ENCODE measurements at regions not wholly inside any gene's neighbourhood (a gene's known extent, or its start where the extent isn't known, plus 50 kb on each side); places are given as distances from the start of the nearest gene placed in this dataset.
"Not testable (repeated sequence)": the region's sequence is repeated elsewhere in the genome, so short reads cannot be mapped to it uniquely, and the experiment has no call there.

- Histone ChIP-seq H3K4me1 (no peaks in the 10 kb centered on the region), H3K27ac (no peak overlapping the region), H3K27me3 (no peaks in the 10 kb centered on the region), H3K36me3 (no peaks in the 10 kb centered on the region), H3K4me3 (no peak overlapping the region), H3K9me3 (no peaks in the 10 kb centered on the region)
- DNase-seq = no peak
- TF ChIP-seq POLR2A (IDR thresholded peaks at IDR 0.05) = no peak
- TF ChIP-seq CTCF (IDR thresholded peaks at IDR 0.05) = no peak
- no peak for TF ChIP-seq POLR2AphosphoS5 (IDR thresholded peaks at IDR 0.05)
- no peak for TF ChIP-seq EP300 (IDR thresholded peaks at IDR 0.05)
- no peak for ATAC-seq (ENCODE audit: low FRiP score in 2 of 2)
- WGBS, 2 donors = 37 to 67% methylated on average over 2 of the region's 2 CpGs
These were observed 306.5 kb downstream of the MAGEB5 start for GRCh38 chrX:26522501-26522900.

- WGBS, 2 donors = 60 to 69% methylated on average over 5 of the region's 5 CpGs
- no peaks in the 10 kb centered on the region for H3K36me3 ChIP-seq
- TF ChIP-seq CTCF (IDR thresholded peaks at IDR 0.05) (no peak), POLR2A (IDR thresholded peaks at IDR 0.05) (no peak), EP300 (IDR thresholded peaks at IDR 0.05) (no peak), POLR2AphosphoS5 (IDR thresholded peaks at IDR 0.05) (no peak)
- H3K4me3 ChIP-seq = no peak overlapping the region
- H3K9me3 ChIP-seq = no peaks in the 10 kb centered on the region
- H3K27me3 ChIP-seq = no peaks in the 10 kb centered on the region
- ATAC-seq (ENCODE audit: low FRiP score in 2 of 2) (no peak), DNase-seq (no peak)
- no peaks in the 10 kb centered on the region for H3K4me1 ChIP-seq
- H3K27ac ChIP-seq = no peak overlapping the region
These were observed 295.8 kb downstream of the MAGEB5 start for GRCh38 chrX:26511589-26512363.

GRCh38 chrX:26470941-26471340 lies 255.0 kb downstream of the MAGEB5 start:
- H3K36me3 ChIP-seq = no peaks in the 10 kb centered on the region
- no peaks in the 10 kb centered on the region for H3K9me3 ChIP-seq
- no peak overlapping the region for H3K27ac ChIP-seq
- ATAC-seq (ENCODE audit: low FRiP score in 2 of 2) (no peak), DNase-seq (no peak)
- no peaks in the 10 kb centered on the region for H3K4me1 ChIP-seq
- 54 to 72% methylated on average over 5 of the region's 5 CpGs for WGBS, 2 donors
- no peaks in the 10 kb centered on the region for H3K27me3 ChIP-seq
- no peak for TF ChIP-seq POLR2AphosphoS5 (IDR thresholded peaks at IDR 0.05)
- TF ChIP-seq POLR2A (IDR thresholded peaks at IDR 0.05) = no peak
- TF ChIP-seq CTCF (IDR thresholded peaks at IDR 0.05) = no peak
- no peak for TF ChIP-seq EP300 (IDR thresholded peaks at IDR 0.05)
- no peak overlapping the region for H3K4me3 ChIP-seq

GRCh38 chrX:26466387-26466786 lies 250.4 kb downstream of the MAGEB5 start:
- WGBS, 2 donors = 89 to 91% methylated on average over 4 of the region's 4 CpGs
- Histone ChIP-seq H3K4me3 (no peak overlapping the region), H3K4me1 (no peaks in the 10 kb centered on the region), H3K27ac (no peak overlapping the region), H3K9me3 (no peaks in the 10 kb centered on the region), H3K36me3 (no peaks in the 10 kb centered on the region), H3K27me3 (no peaks in the 10 kb centered on the region)
- ATAC-seq (ENCODE audit: low FRiP score in 2 of 2) (no peak), DNase-seq (no peak)
- TF ChIP-seq POLR2AphosphoS5 (IDR thresholded peaks at IDR 0.05) = no peak
- TF ChIP-seq CTCF (IDR thresholded peaks at IDR 0.05) = no peak
- TF ChIP-seq POLR2A (IDR thresholded peaks at IDR 0.05) = no peak
- TF ChIP-seq EP300 (IDR thresholded peaks at IDR 0.05) = no peak

GRCh38 chrX:26445288-26445687 lies 229.3 kb downstream of the MAGEB5 start:
- Histone ChIP-seq H3K4me3 (no peak overlapping the region), H3K27me3 (no peaks in the 10 kb centered on the region), H3K36me3 (no peaks in the 10 kb centered on the region), H3K9me3 (no peaks in the 10 kb centered on the region), H3K27ac (no peak overlapping the region), H3K4me1 (no peaks in the 10 kb centered on the region)
- 78 to 79% methylated on average over 2 of the region's 2 CpGs for WGBS, 2 donors
- DNase-seq (no peak), ATAC-seq (ENCODE audit: low FRiP score in 2 of 2) (no peak)
- TF ChIP-seq EP300 (IDR thresholded peaks at IDR 0.05) = no peak
- TF ChIP-seq POLR2A (IDR thresholded peaks at IDR 0.05) = no peak
- TF ChIP-seq CTCF (IDR thresholded peaks at IDR 0.05) = no peak
- no peak for TF ChIP-seq POLR2AphosphoS5 (IDR thresholded peaks at IDR 0.05)

- H3K9me3 ChIP-seq; H3K4me3 ChIP-seq; DNase-seq; H3K27me3 ChIP-seq; H3K27ac ChIP-seq; H3K4me1 ChIP-seq; H3K36me3 ChIP-seq; ATAC-seq (ENCODE audit: low FRiP score in 2 of 2): not testable (repeated sequence)
- WGBS, 2 donors = 81 to 82% methylated on average over 3 of the region's 3 CpGs
These were observed 228.4 kb downstream of the MAGEB5 start for GRCh38 chrX:26444417-26444816.
